DMS53 treated with DMSO at 0.1 percent for 48 hours (cell line): ENCODE measurements at regions not wholly inside any gene's neighbourhood (a gene's known extent, or its start where the extent isn't known, plus 50 kb on each side); places are given as distances from the start of the nearest gene placed in this dataset.
"Not testable (repeated sequence)": the region's sequence is repeated elsewhere in the genome, so short reads cannot be mapped to it uniquely, and the experiment has no call there.

ENCODE experiments used
- DNase-seq: peaks from one replicate; lab custom pipeline; 2025; ENCODE audit not compliant: unreplicated experiment; lab: John Stamatoyannopoulos, UW

DNA sequence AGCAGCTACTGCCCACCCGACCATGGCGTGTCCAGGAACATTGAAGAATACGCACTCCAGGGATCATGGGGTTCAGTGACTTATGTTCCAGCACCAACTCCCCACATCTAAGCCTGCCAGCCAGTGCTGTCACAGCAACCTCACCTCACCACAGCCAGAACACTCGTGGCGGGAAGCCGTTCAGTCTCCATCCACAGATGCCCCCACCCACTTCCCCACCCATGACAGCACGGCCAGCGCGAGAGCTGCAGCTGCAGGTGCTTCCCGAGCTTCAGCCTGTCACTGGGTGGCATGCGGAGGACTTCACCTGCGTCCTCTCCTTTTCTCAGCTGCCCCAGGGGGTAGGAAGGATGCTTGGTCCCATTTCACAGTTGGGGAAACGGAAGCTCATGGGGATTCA lies 50.3 kb downstream of the RBFOX3 start:
- DNase-seq: no peak

DNA sequence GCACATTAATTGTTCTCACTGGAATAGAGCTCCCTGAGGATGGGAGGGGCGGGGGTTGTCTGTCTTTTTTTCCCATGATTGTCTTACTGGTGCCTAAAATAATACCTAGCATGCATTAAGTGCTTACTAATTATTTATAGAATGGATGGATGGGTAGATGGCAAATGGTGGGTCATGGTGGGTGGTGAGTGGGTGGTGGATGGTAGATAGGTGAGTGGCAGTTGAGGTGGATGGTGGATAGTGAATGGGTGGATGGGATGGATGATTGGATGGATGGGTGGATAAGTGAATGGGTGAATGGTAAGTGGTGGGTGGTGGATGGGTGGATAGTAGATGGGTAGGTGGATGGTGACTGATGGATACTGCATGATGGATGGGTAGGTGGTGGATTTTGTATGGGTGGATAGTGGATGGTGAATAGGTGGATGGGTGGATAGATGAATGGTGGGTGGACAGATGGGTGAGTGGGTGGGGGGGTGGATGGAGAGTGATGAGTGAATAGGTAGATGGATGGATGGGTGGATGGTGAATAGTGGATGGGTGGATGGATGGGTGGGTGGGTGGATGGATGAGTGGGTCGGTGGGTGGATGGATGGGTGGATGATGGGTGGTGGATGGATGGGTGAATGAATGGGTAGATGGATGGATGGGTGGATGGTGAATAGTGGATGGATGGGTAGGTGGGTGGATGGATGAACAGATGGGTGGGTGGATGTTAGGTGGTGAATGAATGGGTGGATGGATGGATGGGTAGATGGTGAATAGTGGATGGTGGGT lies 51.6 kb downstream of the RBFOX3 start:
- DNase-seq: no peak

DNA sequence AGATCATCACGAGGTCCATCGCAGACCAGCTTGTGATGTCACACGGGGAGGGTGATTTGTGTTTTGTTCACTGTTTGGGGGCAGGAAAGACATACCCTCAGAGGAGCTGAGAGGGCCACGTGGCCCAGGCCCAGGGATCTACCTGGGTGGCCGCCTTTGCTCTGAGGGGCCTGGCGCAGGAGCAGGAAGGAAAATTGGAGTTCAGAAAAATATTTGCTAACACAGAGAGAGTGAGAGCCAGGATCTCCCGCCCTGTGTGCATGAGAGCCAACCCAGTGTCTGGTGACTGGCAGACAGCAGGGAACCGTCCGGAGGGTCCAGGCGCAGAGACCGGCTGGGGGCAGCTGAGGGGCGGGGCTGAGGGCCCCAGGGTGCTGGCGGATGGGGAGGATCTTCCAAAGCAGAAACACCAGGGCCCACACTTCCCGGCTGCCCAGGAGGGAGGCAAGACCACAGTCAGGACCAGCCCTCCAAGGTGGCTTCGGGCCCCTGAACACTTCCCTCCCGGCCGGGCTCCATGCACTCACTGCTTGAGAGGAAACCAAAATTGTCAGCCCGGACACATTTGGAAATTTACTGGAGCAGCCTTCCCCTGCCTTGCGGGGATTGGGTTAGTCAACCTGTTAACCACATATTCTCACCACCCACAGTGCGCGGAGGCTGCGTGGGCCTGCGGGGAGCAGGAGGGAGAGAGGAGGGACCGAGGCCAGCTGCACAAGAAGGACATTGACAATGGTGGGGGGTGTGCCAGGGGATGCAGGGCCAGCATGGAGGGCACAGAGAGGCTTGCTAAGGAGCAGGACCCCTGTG lies 52.6 kb downstream of the RBFOX3 start:
- DNase-seq: no peak

DNA sequence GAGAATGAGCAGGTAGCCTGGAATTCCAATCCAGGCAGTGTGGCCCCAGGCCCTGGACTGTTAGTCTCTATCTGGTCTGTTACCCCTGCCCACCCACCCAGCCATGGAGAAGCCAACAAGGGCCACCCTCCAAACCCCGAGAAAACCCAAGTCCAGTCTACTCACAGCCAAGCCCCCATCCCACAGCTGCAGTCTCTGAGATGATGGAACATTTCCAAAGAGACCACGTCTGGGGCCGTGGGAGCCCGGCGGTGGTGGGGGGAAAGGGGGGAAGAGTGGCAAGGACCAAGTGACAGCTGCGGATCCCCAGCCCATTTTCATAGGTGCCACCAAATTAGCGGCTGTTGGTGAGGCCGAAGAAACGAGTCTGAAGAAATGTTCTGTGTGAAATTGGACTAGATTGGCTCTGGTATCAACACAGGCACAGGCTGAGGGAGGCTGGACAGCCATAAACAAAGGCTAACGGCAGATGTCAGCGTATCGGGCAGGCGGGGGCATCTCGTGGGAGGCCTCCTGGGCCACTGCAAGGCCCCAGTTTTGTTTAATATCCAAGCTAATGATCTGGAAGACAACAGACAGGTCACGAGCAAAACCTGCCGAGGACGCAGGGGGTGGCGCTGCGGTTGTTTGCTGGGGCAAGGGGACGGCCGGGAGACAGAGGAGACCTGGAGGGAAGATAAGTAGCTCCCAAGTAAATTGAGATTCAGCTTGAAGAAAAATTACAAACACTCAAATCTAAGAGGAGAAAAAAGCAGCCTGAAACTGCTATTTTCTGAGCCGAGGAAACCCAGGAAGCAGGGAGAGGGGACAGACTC lies 53.4 kb downstream of the RBFOX3 start:
- DNase-seq: no peak

DNA sequence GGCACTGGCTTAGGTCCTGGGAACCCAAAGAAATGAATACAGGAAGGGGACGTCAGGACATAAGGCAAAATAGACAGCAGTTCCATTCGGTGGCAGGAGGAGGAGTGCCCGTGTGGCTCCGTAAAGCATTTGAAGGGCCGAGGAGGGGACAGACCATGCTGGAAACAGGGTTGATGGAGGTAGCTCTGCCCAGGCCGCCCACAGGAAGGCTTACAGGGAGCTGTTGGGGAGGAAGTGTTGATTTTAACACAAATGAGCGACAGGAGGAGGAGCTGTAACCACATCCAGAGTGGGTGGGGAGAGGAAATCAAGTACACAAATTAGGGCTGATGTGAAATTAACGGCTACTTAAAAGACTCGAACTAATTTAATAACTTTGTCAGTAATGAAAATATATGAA lies 54.6 kb downstream of the RBFOX3 start:
- no peak for DNase-seq

DNA sequence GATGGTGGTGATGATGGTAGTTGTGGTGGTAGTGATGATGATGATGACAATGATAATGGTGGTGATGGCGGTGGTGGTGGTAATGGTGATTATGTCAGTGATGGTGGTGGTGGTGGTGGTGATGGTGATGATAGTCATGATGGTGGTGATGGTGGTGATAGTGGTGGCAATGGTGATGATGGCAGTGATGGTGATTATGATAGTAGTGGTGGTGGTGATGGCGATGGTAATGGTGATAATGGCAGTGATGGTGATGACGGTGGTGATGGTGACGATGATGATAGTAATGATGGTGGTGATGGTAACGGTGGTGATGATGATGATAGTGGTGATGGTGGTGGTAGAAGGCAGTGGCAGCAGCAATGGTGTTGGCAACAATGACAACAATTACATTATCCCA lies 55.3 kb downstream of the RBFOX3 start:
- no peak for DNase-seq

DNA sequence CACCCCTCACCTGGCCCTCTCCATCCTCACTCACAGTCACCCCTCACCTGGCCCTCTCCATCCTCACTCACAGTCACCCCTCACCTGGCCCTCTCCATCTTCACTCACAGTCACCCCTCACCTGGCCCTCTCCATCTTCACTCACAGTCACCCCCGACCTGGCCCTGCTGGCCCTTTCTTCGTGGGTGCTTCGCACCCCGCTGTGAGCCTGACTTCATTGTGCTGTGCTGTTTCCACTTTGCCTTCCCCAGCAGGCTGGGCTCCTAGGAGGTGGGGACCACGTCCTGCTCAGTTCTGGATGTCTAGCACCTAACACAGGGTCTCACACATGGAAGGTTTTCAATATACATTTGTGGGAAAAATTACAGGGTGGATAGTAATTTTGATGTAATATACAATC lies 56.5 kb downstream of the RBFOX3 start:
- not testable (repeated sequence) for DNase-seq

DNA sequence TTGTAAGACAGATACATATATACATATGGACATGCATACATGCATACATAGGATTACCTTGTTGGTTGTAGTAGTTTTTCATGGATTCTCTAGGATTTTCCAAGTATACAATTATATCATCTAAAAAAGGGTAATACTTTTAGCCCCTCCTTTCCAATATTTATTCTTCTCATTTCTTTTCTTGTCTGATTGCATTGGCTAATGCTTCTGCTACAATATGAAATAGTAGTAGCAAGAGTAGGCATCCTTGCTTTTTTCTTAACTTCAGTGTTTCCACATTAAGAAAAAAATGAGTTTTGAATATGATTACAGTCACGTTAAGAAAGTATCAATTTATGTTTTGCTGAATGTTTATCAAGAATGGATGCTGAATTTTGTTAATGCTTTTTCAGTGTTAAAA lies 58.0 kb downstream of the RBFOX3 start:
- DNase-seq: no peak

DNA sequence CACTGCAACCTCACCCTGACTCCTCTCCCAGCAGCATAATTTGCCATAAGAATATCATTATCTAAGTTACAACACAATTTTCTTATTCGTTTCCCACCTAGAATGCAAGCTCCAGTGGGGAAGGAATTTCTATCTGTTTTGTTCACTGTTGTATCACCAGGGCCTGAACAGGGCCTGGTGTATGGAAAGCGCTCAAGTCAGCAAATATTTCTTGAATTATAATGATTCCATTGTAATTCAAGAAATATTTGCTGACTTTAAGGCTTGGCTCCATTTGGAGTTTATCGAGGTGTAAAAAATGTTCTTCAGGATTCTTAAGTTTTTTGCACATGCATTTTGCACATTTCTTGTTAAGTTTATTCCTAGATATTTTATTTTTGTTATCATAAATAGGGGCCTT lies 58.4 kb downstream of the RBFOX3 start:
- no peak for DNase-seq

DNA sequence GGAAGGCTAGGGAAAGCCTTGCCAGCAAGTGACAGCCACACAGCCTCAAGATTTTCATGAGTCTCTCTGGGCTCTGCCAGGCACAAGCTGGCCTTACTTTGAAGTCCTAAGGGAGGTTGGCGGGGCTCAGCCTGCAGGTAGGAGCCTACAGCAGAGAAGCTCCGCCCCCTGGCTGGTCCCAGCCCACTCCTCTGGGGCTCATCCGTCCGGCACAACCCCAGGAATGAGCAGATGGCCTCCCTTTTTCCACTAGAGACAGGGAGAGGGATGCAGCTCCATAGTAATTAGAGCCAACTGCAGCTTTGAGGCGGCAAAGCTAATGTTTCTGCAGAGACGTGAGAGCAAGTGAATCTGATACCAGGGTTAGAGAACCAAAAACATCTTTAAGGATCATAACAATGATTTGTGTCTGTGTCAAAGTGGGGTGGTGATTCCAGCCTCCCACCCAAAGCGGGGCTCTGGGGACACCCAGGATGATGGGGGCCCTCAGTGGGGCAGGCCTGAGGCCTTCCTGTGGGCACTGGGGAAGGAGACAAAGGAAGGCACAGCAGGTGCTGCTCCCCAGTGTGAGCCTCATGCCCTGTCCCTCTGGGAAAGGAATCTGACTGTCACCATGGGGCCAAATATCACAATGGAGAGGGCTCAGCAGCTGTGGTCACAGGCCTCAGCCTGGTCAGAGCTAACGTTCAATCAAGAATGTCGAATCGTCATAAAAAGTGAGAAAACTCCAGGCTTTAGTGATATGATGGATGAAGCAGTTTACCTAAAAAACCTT lies 61.5 kb downstream of the RBFOX3 start:
- no peak for DNase-seq

DNA sequence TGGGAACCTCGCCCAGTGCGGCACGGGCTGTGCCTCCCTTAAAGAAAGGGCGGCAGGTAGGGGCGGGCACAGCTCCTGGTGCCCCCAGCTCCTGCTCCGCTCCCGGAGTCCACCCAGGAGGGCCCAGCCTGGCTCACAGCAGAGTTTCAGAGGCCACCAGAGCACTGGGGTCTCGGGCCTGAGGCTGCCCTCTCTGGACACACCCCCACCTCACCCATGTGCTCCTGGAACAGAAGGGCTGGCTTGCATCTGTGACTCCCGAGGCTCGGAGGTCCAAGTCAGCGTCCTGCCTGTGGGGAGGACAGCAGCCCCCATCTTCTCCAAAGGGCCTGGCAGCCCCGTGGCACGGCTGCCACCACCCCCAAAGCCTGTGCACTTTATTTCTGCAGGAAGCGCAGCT lies 62.7 kb downstream of the RBFOX3 start:
- no peak for DNase-seq

DNA sequence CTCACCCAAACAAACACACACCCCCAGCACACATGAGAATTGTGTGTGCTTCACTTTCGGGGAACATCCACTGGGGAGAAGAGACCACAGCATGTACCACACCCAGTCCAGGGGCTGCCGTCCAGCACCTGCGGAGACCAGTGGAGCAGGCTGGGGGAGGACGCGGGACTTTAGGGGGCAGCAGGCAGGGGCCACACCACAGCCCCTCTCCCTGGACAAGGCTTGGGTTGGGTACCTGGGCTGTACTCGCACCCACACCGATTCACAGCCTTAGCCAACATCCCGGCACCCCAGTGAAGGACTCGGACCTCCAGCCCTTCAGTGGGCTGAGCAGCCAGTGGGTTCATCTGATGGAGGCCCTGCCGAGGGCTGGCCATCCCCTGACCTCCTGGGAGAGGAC lies 63.3 kb downstream of the RBFOX3 start:
- no peak for DNase-seq

DNA sequence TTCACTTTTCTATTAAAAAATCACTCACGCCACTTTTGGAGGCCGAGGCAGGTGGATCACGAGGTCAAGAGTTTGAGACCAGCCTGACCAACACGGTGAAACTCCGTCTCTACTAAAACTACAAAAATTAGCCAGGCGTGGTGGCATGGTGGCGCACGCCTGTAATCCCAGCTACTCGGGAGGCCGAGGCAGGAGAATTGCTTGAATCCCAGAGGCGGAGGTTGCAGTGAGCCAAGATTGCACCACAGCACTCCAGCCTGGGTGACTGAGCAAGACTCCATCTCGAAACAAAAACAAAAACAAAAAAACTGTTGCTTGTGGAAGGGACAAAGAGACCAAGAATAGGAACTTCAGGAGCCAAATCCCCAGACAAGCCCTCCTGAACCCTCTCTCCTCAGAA lies 63.7 kb downstream of the RBFOX3 start:
- not testable (repeated sequence) for DNase-seq

DNA sequence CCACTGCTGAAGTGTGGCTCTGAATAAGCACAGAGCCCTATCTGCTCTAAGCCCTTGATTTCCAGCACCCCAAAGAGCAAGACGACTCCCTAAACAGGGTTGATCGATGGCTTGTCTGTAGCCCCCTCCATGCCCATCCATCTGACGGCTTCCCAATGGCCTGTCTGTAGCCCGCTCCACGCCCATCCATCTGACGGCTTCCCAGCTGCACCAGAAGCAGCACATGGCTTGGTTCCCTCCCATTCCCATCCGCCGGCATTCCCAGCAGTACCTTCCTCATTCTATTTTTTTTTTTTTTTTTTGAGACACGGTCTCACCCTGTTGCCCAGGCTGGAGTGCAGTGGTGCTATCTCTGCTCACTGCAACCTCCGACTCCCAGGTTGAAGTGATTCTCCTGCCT lies 64.5 kb downstream of the RBFOX3 start:
- DNase-seq: no peak

DNA sequence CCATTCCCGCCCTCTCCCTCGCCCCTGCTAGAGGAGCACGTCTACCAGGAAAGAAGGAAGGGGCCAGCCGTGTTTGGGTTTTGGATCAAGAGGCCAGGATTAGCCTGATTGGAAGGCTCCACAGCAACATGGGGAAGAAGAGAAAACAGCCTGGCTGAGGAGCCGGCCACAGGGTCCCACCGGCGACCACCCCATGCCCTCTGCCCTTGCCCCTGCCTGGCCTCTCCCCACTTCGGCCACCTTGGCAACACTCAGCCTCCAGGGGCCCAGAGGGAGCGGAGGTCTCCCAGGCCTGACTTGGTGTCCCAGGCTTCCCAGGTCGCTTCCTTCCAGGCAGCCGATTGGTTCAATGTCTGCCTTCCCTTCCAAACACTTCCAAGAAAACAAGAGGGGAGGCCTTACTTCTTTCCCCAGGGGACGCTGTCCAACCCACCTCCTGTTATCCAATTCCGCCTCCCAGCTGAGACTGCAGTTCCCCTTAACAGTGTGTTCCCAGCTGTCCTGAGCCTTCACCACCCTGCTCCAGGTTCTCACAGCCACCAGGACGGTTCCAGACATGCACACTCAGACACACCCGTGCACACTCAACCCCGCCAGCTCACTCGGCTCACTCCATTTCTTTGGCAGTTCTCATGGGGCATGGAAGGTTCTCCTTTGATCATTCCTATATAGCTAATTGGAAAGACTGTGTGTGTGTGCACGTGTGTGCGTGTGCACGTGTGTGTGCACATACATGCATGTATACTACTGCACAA lies 65.4 kb downstream of the RBFOX3 start:
- DNase-seq: no peak

DNA sequence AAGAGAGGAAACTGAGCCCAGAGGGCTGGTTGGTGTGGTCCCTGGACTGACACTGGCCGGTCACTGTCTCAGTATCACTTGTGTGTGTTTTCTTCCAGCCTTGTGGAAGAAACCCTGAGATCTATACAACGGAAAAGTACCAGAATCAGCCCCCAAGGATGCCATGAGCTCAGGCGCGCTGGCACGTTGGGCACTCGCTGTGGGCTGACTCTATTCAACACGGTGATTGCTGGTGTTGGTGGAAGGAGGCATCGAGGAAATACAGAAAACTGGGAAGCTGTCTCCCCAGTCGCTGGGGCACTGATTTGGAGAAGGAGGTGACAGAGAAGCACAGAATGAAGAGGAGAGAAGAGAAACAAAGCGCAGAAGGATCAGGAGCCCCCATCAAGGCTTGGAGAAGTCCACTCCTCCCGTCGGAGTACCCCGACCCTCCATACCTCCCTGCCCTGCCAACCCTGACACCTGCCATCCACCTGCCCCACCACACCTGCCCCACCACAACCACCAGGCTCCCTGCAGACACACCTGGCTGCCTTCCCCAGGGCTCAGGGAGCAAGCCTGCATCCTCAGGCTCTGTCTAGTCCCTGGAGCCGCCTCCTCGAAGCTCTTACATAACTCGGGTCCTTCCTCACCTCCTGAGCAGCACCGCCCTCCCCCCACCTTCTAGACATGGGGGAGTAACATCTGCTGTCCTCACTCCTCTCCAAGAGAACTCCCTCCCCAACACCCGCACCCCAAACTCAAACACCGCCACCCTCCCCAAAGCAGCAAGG lies 66.5 kb downstream of the RBFOX3 start:
- DNase-seq: no peak

DNA sequence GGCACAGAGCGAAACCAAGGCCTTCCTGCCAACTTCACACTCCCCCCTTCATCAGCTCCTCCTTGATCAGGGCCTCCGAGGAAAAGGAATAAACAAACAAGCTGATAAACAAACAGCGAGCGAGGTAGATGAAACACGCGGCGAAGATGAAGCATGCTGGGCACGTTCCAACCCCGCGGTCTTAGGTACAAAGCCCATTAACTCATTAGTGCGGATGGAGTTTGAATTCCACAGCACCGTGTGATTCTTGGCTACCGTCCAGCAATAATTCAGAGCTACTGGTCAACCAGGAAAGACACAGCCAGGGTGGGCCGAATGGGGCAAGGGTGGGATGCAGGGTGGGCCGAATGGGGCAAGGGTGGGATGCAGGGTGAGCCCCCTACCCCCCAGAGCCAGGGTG lies 67.3 kb downstream of the RBFOX3 start:
- DNase-seq: no peak

DNA sequence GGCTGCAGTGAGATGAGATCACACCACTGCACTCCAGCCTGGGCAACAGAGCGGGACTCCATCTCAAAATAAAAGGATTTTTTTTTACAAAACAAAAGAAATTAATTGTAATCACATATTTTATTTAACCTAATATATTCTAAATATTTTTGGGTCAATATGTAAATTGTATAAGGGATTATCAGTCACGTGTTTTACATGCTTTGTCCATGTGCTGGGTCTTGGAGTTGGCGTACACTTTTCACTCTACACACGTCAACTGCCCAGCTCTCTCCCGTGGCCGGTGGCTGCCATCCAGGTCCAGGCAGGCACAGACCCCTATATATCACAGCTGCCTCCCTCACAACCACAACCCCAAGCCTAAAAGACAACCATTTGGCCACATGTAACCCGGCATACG lies 68.1 kb downstream of the RBFOX3 start:
- DNase-seq: no peak

DNA sequence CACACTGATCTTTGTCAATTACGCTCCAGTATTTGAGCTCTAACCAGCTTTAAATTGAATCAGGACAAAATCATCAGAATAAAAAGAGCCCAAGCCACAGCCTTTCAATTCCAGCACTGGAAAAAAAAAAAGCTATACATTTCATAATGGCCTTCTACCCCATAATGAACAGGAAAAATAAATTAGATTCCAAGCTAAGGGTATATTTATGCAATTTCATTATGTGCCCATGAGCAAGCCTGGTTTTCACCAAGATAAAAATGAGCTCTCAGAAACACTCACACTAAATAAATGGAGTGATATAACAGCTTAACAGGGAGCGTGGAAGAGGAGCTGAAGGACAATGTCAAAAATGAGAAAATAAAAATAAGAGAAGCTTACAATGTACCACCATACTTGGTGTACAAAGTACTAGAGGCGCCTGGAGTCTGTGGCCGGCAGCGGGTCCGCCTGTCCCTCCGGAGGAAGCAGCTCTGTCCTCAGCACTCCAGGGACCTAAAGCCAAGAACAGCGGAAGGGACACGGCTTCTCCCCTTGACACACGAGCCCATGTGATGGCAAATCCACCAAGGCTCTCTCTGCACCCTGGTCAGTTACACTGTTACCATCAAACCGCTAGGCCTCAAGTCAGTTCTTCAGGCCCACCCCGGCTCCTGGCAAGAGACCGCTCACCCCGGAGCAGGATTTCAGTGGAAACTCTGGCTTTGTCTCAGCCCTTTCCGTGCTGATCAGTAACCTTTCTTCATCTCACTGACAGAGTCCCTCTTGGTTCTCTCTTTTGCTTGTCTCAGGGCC lies 69.6 kb downstream of the RBFOX3 start:
- DNase-seq: no peak
